ENCODE measurements at regions not wholly inside any gene's neighbourhood (a gene's known extent, or its start where the extent isn't known, plus 50 kb on each side); places are given as distances from the start of the nearest gene placed in this dataset.

- no peak for DNase-seq
These were observed 49.9 kb upstream of the THY1 start for GRCh38 chr11:119472856-119473222.

Data from inflammatory macrophage (primary cell).